Activated T-cell treated with anti-CD3 and anti-CD28 coated beads for 24 hours (primary cell): ENCODE measurements at regions not wholly inside any gene's neighbourhood (a gene's known extent, or its start where the extent isn't known, plus 50 kb on each side); places are given as distances from the start of the nearest gene placed in this dataset.
A peak's percentile ranks its signal among the peaks of the same experiment; 100 is the strongest.
"Not testable (repeated sequence)": the region's sequence is repeated elsewhere in the genome, so short reads cannot be mapped to it uniquely, and the experiment has no call there.

Experiments used
- DNase-seq: peaks from one replicate; pipeline ENCODE4 v3.0.0-alpha.2; 2020; ENCODE audit warnings: low read depth

GRCh38 chr19:37303591-37304171 is 67.2 kb upstream of the ZNF527 start:
- DNase-seq: no peak

- no peak for DNase-seq
Observed at GRCh38 chr19:37304190-37304883, 66.6 kb upstream of the ZNF527 start.

- no peak for DNase-seq
Observed at GRCh38 chr19:37304884-37305255, 66.0 kb upstream of the ZNF527 start.

GRCh38 chr19:37306383-37306963 is 64.4 kb upstream of the ZNF527 start:
- DNase-seq: no peak

GRCh38 chr19:37309834-37310575 is 60.9 kb upstream of the ZNF527 start:
- no peak for DNase-seq

- DNase-seq: peak; percentile 48
Observed at GRCh38 chr19:37312531-37313334, 58.2 kb upstream of the ZNF527 start.

GRCh38 chr19:37313335-37313627 is 57.6 kb upstream of the ZNF527 start:
- no peak for DNase-seq

GRCh38 chr19:37317403-37318209 is 53.3 kb upstream of the ZNF527 start:
- DNase-seq: peak; percentile 94

- not testable (repeated sequence) for DNase-seq
Observed at GRCh38 chr19:37320988-37321387, 49.9 kb upstream of the ZNF527 start.
